Astrocyte (in vitro differentiated cells and primary cell): ENCODE measurements at regions not wholly inside any gene's neighbourhood (a gene's known extent, or its start where the extent isn't known, plus 50 kb on each side); places are given as distances from the start of the nearest gene placed in this dataset.

ENCODE experiments used
- DNase-seq: peaks from one replicate; pipeline ENCODE4 v3.0.0-alpha.2; 2010; ENCODE audit warnings: low read depth
- FAIRE-seq: peaks from 2 replicates; lab custom pipeline; 2011; peaks lifted over from hg19 to GRCh38; lab: Jason Lieb, UNC
- H2AFZ ChIP-seq: 2 replicates; pipeline ENCODE4 v1.6.0; 2012; ENCODE audit warnings: low read depth, low read length, inconsistent platforms
- H3K27ac ChIP-seq: 2 replicates; pipeline ENCODE4 v1.5.1; 2011; ENCODE audit warnings: low read depth, low read length, inconsistent platforms
- H3K27me3 ChIP-seq: 2 replicates; pipeline ENCODE4 v1.6.0; 2011; ENCODE audit warnings: low read length, inconsistent platforms; ENCODE audit not compliant: insufficient read depth
- H3K36me3 ChIP-seq: 2 replicates; pipeline ENCODE4 v1.5.1; 2011; ENCODE audit warnings: low read length, inconsistent platforms; ENCODE audit not compliant: insufficient read depth
- H3K4me1 ChIP-seq: 2 replicates; pipeline ENCODE4 v1.5.1; 2011; ENCODE audit warnings: low read length, inconsistent platforms; ENCODE audit not compliant: insufficient read depth
- H3K4me2 ChIP-seq: 2 replicates; pipeline ENCODE4 v1.6.0; 2012; ENCODE audit warnings: low read length, inconsistent platforms
- H3K4me3 ChIP-seq: 2 replicates; pipeline ENCODE4 v1.5.1; 2011; ENCODE audit warnings: low read depth, mild to moderate bottlenecking, low read length, inconsistent platforms; ENCODE audit not compliant: insufficient read depth
- H3K79me2 ChIP-seq: 2 replicates; pipeline ENCODE4 v1.6.0; 2012; ENCODE audit warnings: mild to moderate bottlenecking, low read length, inconsistent platforms; ENCODE audit not compliant: insufficient read depth
- H3K9ac ChIP-seq: 2 replicates; pipeline ENCODE4 v1.6.0; 2012; ENCODE audit warnings: mild to moderate bottlenecking, low read length, inconsistent platforms
- H3K9me3 ChIP-seq: 2 replicates; pipeline ENCODE4 v1.5.1; 2012; ENCODE audit warnings: low read depth, mild to moderate bottlenecking, low read length, inconsistent platforms; ENCODE audit not compliant: insufficient read depth
- H4K20me1 ChIP-seq: 2 replicates; pipeline ENCODE4 v1.6.0; 2012; ENCODE audit warnings: low read length, inconsistent platforms; ENCODE audit not compliant: insufficient read depth
- H3K27ac Mint-ChIP-seq: one replicate; pipeline ENCODE4 v1.8.0; 2021; ENCODE audit warnings: mild to moderate bottlenecking, mixed read lengths; ENCODE audit not compliant: unreplicated experiment
- H3K27me3 Mint-ChIP-seq: one replicate; pipeline ENCODE4 v1.8.0; 2021; ENCODE audit warnings: low read depth, mixed read lengths; ENCODE audit not compliant: unreplicated experiment
- H3K36me3 Mint-ChIP-seq: one replicate; pipeline ENCODE4 v1.8.0; 2021; ENCODE audit warnings: low read depth, mixed read lengths; ENCODE audit not compliant: unreplicated experiment
- H3K4me1 Mint-ChIP-seq: one replicate; pipeline ENCODE4 v1.8.0; 2021; ENCODE audit warnings: low read depth, mixed read lengths; ENCODE audit not compliant: unreplicated experiment
- H3K4me3 Mint-ChIP-seq: one replicate; pipeline ENCODE4 v1.8.0; 2021; ENCODE audit warnings: mild to moderate bottlenecking, moderate library complexity, mixed read lengths; ENCODE audit not compliant: unreplicated experiment
- H3K9me3 Mint-ChIP-seq: one replicate; pipeline ENCODE4 v1.8.0; 2021; ENCODE audit warnings: mild to moderate bottlenecking, mixed read lengths; ENCODE audit not compliant: unreplicated experiment
- CTCF ChIP-seq: IDR thresholded peaks from 2 replicates; pipeline ENCODE4 v1.5.1; 2011; ENCODE audit warnings: low read depth, mild to moderate bottlenecking, inconsistent platforms, low read length, moderate library complexity; ENCODE audit not compliant: insufficient read depth
- EZH2 ChIP-seq: IDR thresholded peaks from 2 replicates; pipeline ENCODE4 v1.6.1; 2012; ENCODE audit warnings: mild to moderate bottlenecking, low read length, inconsistent platforms; ENCODE audit not compliant: insufficient read depth

GRCh38 chr4:161143375-161143774 is 1020.4 kb downstream of the FSTL5 start:
- H3K79me2 ChIP-seq = no peaks in the 10 kb centered on the region
- no peaks in the 10 kb centered on the region for H3K27me3 Mint-ChIP-seq
- H2AFZ ChIP-seq = no peak overlapping the region
- H4K20me1 ChIP-seq = no peaks in the 10 kb centered on the region
- no peaks in the 10 kb centered on the region for H3K4me1 Mint-ChIP-seq
- TF ChIP-seq CTCF (no peak), EZH2 (no peak)
- H3K27ac ChIP-seq = no peak overlapping the region
- no peak overlapping the region for H3K4me3 Mint-ChIP-seq
- no peaks in the 10 kb centered on the region for H3K9me3 Mint-ChIP-seq
- H3K36me3 ChIP-seq = no peaks in the 10 kb centered on the region
- no peaks in the 10 kb centered on the region for H3K4me1 ChIP-seq
- no peak overlapping the region for H3K27ac Mint-ChIP-seq
- DNase-seq (no peak), FAIRE-seq (no peak)
- no peaks in the 10 kb centered on the region for H3K27me3 ChIP-seq
- no peaks in the 10 kb centered on the region for H3K36me3 Mint-ChIP-seq
- no peak overlapping the region for H3K4me2 ChIP-seq
- H3K9me3 ChIP-seq = no peaks in the 10 kb centered on the region
- no peak overlapping the region for H3K4me3 ChIP-seq
- no peak overlapping the region for H3K9ac ChIP-seq

GRCh38 chr4:161134795-161135194 is 1029.0 kb downstream of the FSTL5 start:
- Mint-ChIP-seq H3K9me3 (no peaks in the 10 kb centered on the region), H3K27me3 (no peaks in the 10 kb centered on the region), H3K4me3 (no peak overlapping the region), H3K4me1 (peaks cover 13% of the 10 kb centered on the region), H3K27ac (no peak overlapping the region), H3K36me3 (no peaks in the 10 kb centered on the region)
- Histone ChIP-seq H4K20me1 (no peaks in the 10 kb centered on the region), H2AFZ (no peak overlapping the region), H3K4me1 (no peaks in the 10 kb centered on the region), H3K4me2 (no peak overlapping the region), H3K9ac (no peak overlapping the region), H3K36me3 (no peaks in the 10 kb centered on the region), H3K79me2 (no peaks in the 10 kb centered on the region), H3K4me3 (no peak overlapping the region), H3K27ac (no peak overlapping the region), H3K9me3 (peaks cover 7% of the 10 kb centered on the region), H3K27me3 (no peaks in the 10 kb centered on the region)
- TF ChIP-seq CTCF (no peak), EZH2 (no peak)
- FAIRE-seq = no peak
- DNase-seq = no peak

GRCh38 chr4:161133586-161134276 is 1030.1 kb downstream of the FSTL5 start:
- Histone ChIP-seq H3K4me2 (no peak overlapping the region), H3K36me3 (no peaks in the 10 kb centered on the region), H3K79me2 (no peaks in the 10 kb centered on the region), H4K20me1 (no peaks in the 10 kb centered on the region), H2AFZ (no peak overlapping the region), H3K9ac (no peak overlapping the region), H3K27me3 (no peaks in the 10 kb centered on the region), H3K27ac (no peak overlapping the region), H3K4me1 (no peaks in the 10 kb centered on the region), H3K4me3 (no peak overlapping the region), H3K9me3 (peaks cover 7% of the 10 kb centered on the region)
- Mint-ChIP-seq H3K9me3 (no peaks in the 10 kb centered on the region), H3K4me3 (no peak overlapping the region), H3K27me3 (no peaks in the 10 kb centered on the region), H3K27ac (peak overlapping the region; percentile 49), H3K36me3 (no peaks in the 10 kb centered on the region), H3K4me1 (peaks cover 13% of the 10 kb centered on the region)
- no peak for DNase-seq
- TF ChIP-seq CTCF = no peak
- no peak for TF ChIP-seq EZH2
- no peak for FAIRE-seq
